ENCODE measurements at regions not wholly inside any gene's neighbourhood (a gene's known extent, or its start where the extent isn't known, plus 50 kb on each side); places are given as distances from the start of the nearest gene placed in this dataset.

GRCh38 chr2:21650569-21650968, 526.8 kb downstream of the TDRD15 start:
- H3K27me3 Mint-ChIP-seq, result no peaks in the 10 kb centered on the region
- H3K4me1 Mint-ChIP-seq (ENCODE audit: low read depth), result no peaks in the 10 kb centered on the region
- peaks cover 5% of the 10 kb centered on the region for H3K9me3 Mint-ChIP-seq
- H3K27ac Mint-ChIP-seq, result no peak overlapping the region
- DNase-seq, result no peak
- H3K4me3 Mint-ChIP-seq, result no peak overlapping the region
- no peaks in the 10 kb centered on the region for H3K36me3 Mint-ChIP-seq (ENCODE audit: low read depth)

GRCh38 chr2:21655136-21655535, 531.4 kb downstream of the TDRD15 start:
- Mint-ChIP-seq H3K4me3 (no peak overlapping the region), H3K4me1 (ENCODE audit: low read depth) (no peaks in the 10 kb centered on the region), H3K9me3 (peaks cover 8% of the 10 kb centered on the region), H3K27ac (no peak overlapping the region), H3K27me3 (no peaks in the 10 kb centered on the region), H3K36me3 (ENCODE audit: low read depth) (no peaks in the 10 kb centered on the region)
- no peak for DNase-seq

GRCh38 chr2:21656330-21657075, 532.7 kb downstream of the TDRD15 start:
- H3K4me3 Mint-ChIP-seq, result no peak overlapping the region
- H3K27ac Mint-ChIP-seq, result no peak overlapping the region
- H3K36me3 Mint-ChIP-seq (ENCODE audit: low read depth), result no peaks in the 10 kb centered on the region
- H3K9me3 Mint-ChIP-seq, result peaks cover 8% of the 10 kb centered on the region
- H3K27me3 Mint-ChIP-seq, result no peaks in the 10 kb centered on the region
- no peak for DNase-seq
- H3K4me1 Mint-ChIP-seq (ENCODE audit: low read depth), result no peaks in the 10 kb centered on the region

- DNase-seq, result no peak
- Mint-ChIP-seq H3K27ac (no peak overlapping the region), H3K27me3 (no peaks in the 10 kb centered on the region), H3K36me3 (ENCODE audit: low read depth) (no peaks in the 10 kb centered on the region), H3K4me3 (no peak overlapping the region), H3K4me1 (ENCODE audit: low read depth) (no peaks in the 10 kb centered on the region), H3K9me3 (peaks cover 8% of the 10 kb centered on the region)
Observed at GRCh38 chr2:21657445-21657844, 533.7 kb downstream of the TDRD15 start.

- no peak for DNase-seq
- Mint-ChIP-seq H3K4me1 (ENCODE audit: low read depth) (no peaks in the 10 kb centered on the region), H3K36me3 (ENCODE audit: low read depth) (no peaks in the 10 kb centered on the region), H3K9me3 (peaks cover 3% of the 10 kb centered on the region), H3K27me3 (no peaks in the 10 kb centered on the region), H3K4me3 (no peak overlapping the region), H3K27ac (no peak overlapping the region)
Observed at GRCh38 chr2:21658269-21658668, 534.5 kb downstream of the TDRD15 start.

GRCh38 chr2:21658907-21659477, 535.2 kb downstream of the TDRD15 start:
- Mint-ChIP-seq H3K36me3 (ENCODE audit: low read depth) (no peaks in the 10 kb centered on the region), H3K9me3 (peaks cover 3% of the 10 kb centered on the region), H3K4me1 (ENCODE audit: low read depth) (no peaks in the 10 kb centered on the region), H3K27ac (no peak overlapping the region), H3K4me3 (no peak overlapping the region), H3K27me3 (no peaks in the 10 kb centered on the region)
- DNase-seq, result no peak

- DNase-seq, result no peak
- Mint-ChIP-seq H3K27ac (no peak overlapping the region), H3K36me3 (ENCODE audit: low read depth) (no peaks in the 10 kb centered on the region), H3K9me3 (no peaks in the 10 kb centered on the region), H3K4me3 (no peak overlapping the region), H3K4me1 (ENCODE audit: low read depth) (no peaks in the 10 kb centered on the region), H3K27me3 (no peaks in the 10 kb centered on the region)
Observed at GRCh38 chr2:21664083-21664482, 540.3 kb downstream of the TDRD15 start.

GRCh38 chr2:21667638-21668037, 543.9 kb downstream of the TDRD15 start:
- DNase-seq, result no peak
- H3K4me3 Mint-ChIP-seq, result no peak overlapping the region
- peaks cover 4% of the 10 kb centered on the region for H3K9me3 Mint-ChIP-seq
- no peaks in the 10 kb centered on the region for H3K36me3 Mint-ChIP-seq (ENCODE audit: low read depth)
- no peak overlapping the region for H3K27ac Mint-ChIP-seq
- no peaks in the 10 kb centered on the region for H3K27me3 Mint-ChIP-seq
- no peaks in the 10 kb centered on the region for H3K4me1 Mint-ChIP-seq (ENCODE audit: low read depth)

- DNase-seq, result no peak
- no peak overlapping the region for H3K27ac Mint-ChIP-seq
- peaks cover 4% of the 10 kb centered on the region for H3K9me3 Mint-ChIP-seq
- H3K4me3 Mint-ChIP-seq, result no peak overlapping the region
- H3K27me3 Mint-ChIP-seq, result no peaks in the 10 kb centered on the region
- H3K4me1 Mint-ChIP-seq (ENCODE audit: low read depth), result no peaks in the 10 kb centered on the region
- H3K36me3 Mint-ChIP-seq (ENCODE audit: low read depth), result no peaks in the 10 kb centered on the region
Observed at GRCh38 chr2:21668078-21668710, 544.4 kb downstream of the TDRD15 start.

- DNase-seq, result no peak
- Mint-ChIP-seq H3K36me3 (ENCODE audit: low read depth) (no peaks in the 10 kb centered on the region), H3K27me3 (no peaks in the 10 kb centered on the region), H3K27ac (no peak overlapping the region), H3K4me3 (no peak overlapping the region), H3K4me1 (ENCODE audit: low read depth) (no peaks in the 10 kb centered on the region), H3K9me3 (peaks cover 20% of the 10 kb centered on the region)
Observed at GRCh38 chr2:21676041-21676440, 552.3 kb downstream of the TDRD15 start.

GRCh38 chr2:21676676-21677075, 552.9 kb downstream of the TDRD15 start:
- no peak for DNase-seq
- Mint-ChIP-seq H3K9me3 (peaks cover 20% of the 10 kb centered on the region), H3K4me1 (ENCODE audit: low read depth) (no peaks in the 10 kb centered on the region), H3K4me3 (no peak overlapping the region), H3K27me3 (no peaks in the 10 kb centered on the region), H3K27ac (no peak overlapping the region), H3K36me3 (ENCODE audit: low read depth) (no peaks in the 10 kb centered on the region)

GRCh38 chr2:21683838-21684237, 560.1 kb downstream of the TDRD15 start:
- H3K36me3 Mint-ChIP-seq (ENCODE audit: low read depth), result no peaks in the 10 kb centered on the region
- H3K27ac Mint-ChIP-seq, result no peak overlapping the region
- H3K4me3 Mint-ChIP-seq, result no peak overlapping the region
- H3K27me3 Mint-ChIP-seq, result no peaks in the 10 kb centered on the region
- no peak for DNase-seq
- no peaks in the 10 kb centered on the region for H3K4me1 Mint-ChIP-seq (ENCODE audit: low read depth)
- H3K9me3 Mint-ChIP-seq, result peaks cover 14% of the 10 kb centered on the region

GRCh38 chr2:21687589-21687988, 563.8 kb downstream of the TDRD15 start:
- no peaks in the 10 kb centered on the region for H3K36me3 Mint-ChIP-seq (ENCODE audit: low read depth)
- H3K4me3 Mint-ChIP-seq, result no peak overlapping the region
- no peaks in the 10 kb centered on the region for H3K27me3 Mint-ChIP-seq
- DNase-seq, result no peak
- peaks cover 2% of the 10 kb centered on the region for H3K9me3 Mint-ChIP-seq
- no peaks in the 10 kb centered on the region for H3K4me1 Mint-ChIP-seq (ENCODE audit: low read depth)
- H3K27ac Mint-ChIP-seq, result no peak overlapping the region

GRCh38 chr2:21690005-21690404, 566.2 kb downstream of the TDRD15 start:
- Mint-ChIP-seq H3K27me3 (no peaks in the 10 kb centered on the region), H3K27ac (no peak overlapping the region), H3K4me3 (no peak overlapping the region), H3K4me1 (ENCODE audit: low read depth) (no peaks in the 10 kb centered on the region), H3K9me3 (no peaks in the 10 kb centered on the region), H3K36me3 (ENCODE audit: low read depth) (no peaks in the 10 kb centered on the region)
- DNase-seq, result no peak

- no peaks in the 10 kb centered on the region for H3K27me3 Mint-ChIP-seq
Observed at GRCh38 chr2:21693081-21693480, 569.3 kb downstream of the TDRD15 start.

More at GRCh38 chr2:21693081-21693480, 569.3 kb downstream of the TDRD15 start:
- Mint-ChIP-seq H3K4me3 (no peak overlapping the region), H3K27ac (no peak overlapping the region), H3K36me3 (ENCODE audit: low read depth) (no peaks in the 10 kb centered on the region), H3K9me3 (no peaks in the 10 kb centered on the region), H3K4me1 (ENCODE audit: low read depth) (no peaks in the 10 kb centered on the region)
- DNase-seq, result no peak

Data from activated T-cell treated with anti-CD3 and anti-CD28 coated beads, Interleukin-2, amount 50 U/mL, for 24 hours (primary cell).